SK-N-SH (cell line): ENCODE measurements at regions not wholly inside any gene's neighbourhood (a gene's known extent, or its start where the extent isn't known, plus 50 kb on each side); places are given as distances from the start of the nearest gene placed in this dataset.

ENCODE experiments used
- CTCF ChIA-PET: fragments of 300-600, 350-600 bp; formaldehyde crosslinking; extraction: SDS; loops from one replicate; lab custom pipeline; 2021; lab: Yijun Ruan, JAX
- POLR2A ChIA-PET: fragments of 350-600 bp; sonication (Branson Sonifier 250); formaldehyde crosslinking; extraction: SDS; loops from one replicate; lab custom pipeline; 2020; ENCODE audit warnings: antibody characterized with exemption, inconsistent platforms; lab: Yijun Ruan, JAX
- DNase-seq: peaks from one replicate; pipeline ENCODE4 v3.0.0; 2012
- H2AFZ ChIP-seq: fragments of 200-600 bp; sonication (generic); 2 replicates; pipeline ENCODE4 v1.8.1; 2016; ENCODE audit warnings: antibody characterized with exemption, mild to moderate bottlenecking, low read depth
- H3F3A ChIP-seq: fragments of 200-600 bp; sonication (generic); replicated peaks from 2 replicates; pipeline ENCODE3; 2016; ENCODE audit warnings: antibody characterized with exemption, mild to moderate bottlenecking; ENCODE audit not compliant: insufficient read depth
- H3K27ac ChIP-seq, 2 experiments: fragments of 200-500 bp in 1 of 2; fragments of 200-600 bp in 1 of 2; sonication (Bioruptor generic) in 1 of 2; sonication (generic), shearing (Covaris generic) in 1 of 2; 2 replicates each; pipeline versions ENCODE4 v1.5.1 to v1.6.1; 2014 to 2016; ENCODE audit warnings: low read depth in 2 of 2, inconsistent platforms in 1 of 2, low read length in 1 of 2, mild to moderate bottlenecking in 1 of 2, mixed read lengths in 1 of 2
- H3K27me3 ChIP-seq: fragments of 200-600 bp; sonication (generic), shearing (Covaris generic); 2 replicates; pipeline ENCODE4 v1.6.1; 2016; ENCODE audit warnings: mixed run types; ENCODE audit not compliant: insufficient read depth
- H3K36me3 ChIP-seq, 2 experiments: fragments of 200-500 bp in 1 of 2; fragments of 200-600 bp in 1 of 2; sonication (Bioruptor generic) in 1 of 2; sonication (generic) in 1 of 2; replicated peaks in 1 of 2; 2 replicates each; pipeline versions ENCODE3 to v1.5.1; 2014 to 2016; ENCODE audit warnings: low read length in 1 of 2, mild to moderate bottlenecking in 1 of 2; ENCODE audit not compliant: insufficient read depth in 2 of 2, control insufficient read depth in 1 of 2
- H3K4me1 ChIP-seq, 2 experiments: fragments of 200-500 bp in 1 of 2; fragments of 200-600 bp in 1 of 2; sonication (Bioruptor generic) in 1 of 2; sonication (generic), shearing (Covaris generic) in 1 of 2; 2 replicates each; pipeline versions ENCODE4 v1.5.1 to v1.6.1; 2014 to 2016; ENCODE audit warnings: low read depth in 1 of 2, low read length in 1 of 2, mixed run types in 1 of 2; ENCODE audit not compliant: insufficient read depth in 2 of 2, control insufficient read depth in 1 of 2
- H3K4me2 ChIP-seq: fragments of 200-600 bp; sonication (generic), shearing (Covaris generic); 2 replicates; pipeline ENCODE4 v1.6.1; 2017; ENCODE audit warnings: mixed run types
- H3K4me3 ChIP-seq, 2 experiments: fragments of 200-500 bp in 1 of 2; fragments of 200-600 bp in 1 of 2; sonication (Bioruptor generic) in 1 of 2; sonication (generic), shearing (Covaris generic) in 1 of 2; 2 replicates each; pipeline versions ENCODE4 v1.5.1 to v1.8.1; 2014 to 2016; ENCODE audit warnings: low read depth in 2 of 2, inconsistent platforms in 1 of 2, low read length in 1 of 2, mild to moderate bottlenecking in 1 of 2, mixed read lengths in 1 of 2, moderate library complexity in 1 of 2
- H3K79me2 ChIP-seq: fragments of 200-600 bp; sonication (generic); 2 replicates; pipeline ENCODE4 v1.8.1; 2017; ENCODE audit warnings: mild to moderate bottlenecking; ENCODE audit not compliant: insufficient read depth
- H3K9ac ChIP-seq: fragments of 200-600 bp; sonication (generic); 2 replicates; pipeline ENCODE4 v1.6.1; 2017; ENCODE audit warnings: mixed run types
- H3K9me2 ChIP-seq: fragments of 200-600 bp; sonication (generic); 2 replicates; pipeline ENCODE4 v1.6.1; 2017; ENCODE audit warnings: mixed run types
- H3K9me3 ChIP-seq: fragments of 200-600 bp; sonication (generic); 2 replicates; pipeline ENCODE4 v1.6.1; 2017; ENCODE audit warnings: mixed run types, mild to moderate bottlenecking, moderate library complexity
- H4K20me1 ChIP-seq: fragments of 200-600 bp; sonication (generic); 2 replicates; pipeline ENCODE4 v1.6.1; 2017; ENCODE audit warnings: mild to moderate bottlenecking, mixed run types; ENCODE audit not compliant: insufficient read depth
- EP300 ChIP-seq, 2 experiments: IDR thresholded peaks; 2 replicates each; pipeline versions ENCODE4 v1.4.0 to v1.6.1; 2012; ENCODE audit warnings: borderline replicate concordance in 1 of 2, low read depth in 1 of 2, low read length in 1 of 2
- FOXM1 ChIP-seq: IDR thresholded peaks from 2 replicates; pipeline ENCODE4 v1.4.0; 2012; ENCODE audit warnings: low read depth, mild to moderate bottlenecking
- JUND ChIP-seq: IDR thresholded peaks from 2 replicates; pipeline ENCODE4 v1.4.0; 2012
- MEF2A ChIP-seq: IDR thresholded peaks from 2 replicates; pipeline ENCODE4 v1.4.0; 2012; ENCODE audit warnings: low read depth, borderline replicate concordance
- MXI1 ChIP-seq: IDR thresholded peaks from 2 replicates; pipeline ENCODE4 v1.6.1; 2012; ENCODE audit warnings: mild to moderate bottlenecking, low read depth, low read length, improper control_type of control experiment
- NRF1 ChIP-seq: IDR thresholded peaks from 2 replicates; pipeline ENCODE4 v1.6.1; 2012; ENCODE audit warnings: low read depth, mild to moderate bottlenecking, low read length
- POLR2AphosphoS5 ChIP-seq: IDR thresholded peaks from 2 replicates; pipeline ENCODE4 v1.6.1; 2012; ENCODE audit warnings: low read depth, low read length
- RAD21 ChIP-seq: IDR thresholded peaks from 2 replicates; pipeline ENCODE4 v1.6.1; 2012; ENCODE audit warnings: mild to moderate bottlenecking, low read length
- RXRA ChIP-seq: IDR thresholded peaks from 2 replicates; pipeline ENCODE4 v1.4.0; 2012; ENCODE audit warnings: low read depth, mild to moderate bottlenecking, borderline replicate concordance
- SIN3A ChIP-seq: IDR thresholded peaks from 2 replicates; pipeline ENCODE4 v1.6.1; 2012; ENCODE audit warnings: low read depth, mild to moderate bottlenecking, low read length, moderate library complexity, borderline replicate concordance
- WGBS: methylation state at CpG from one replicate; pipeline ENCODE4 v1.1.6; 2017; ENCODE audit warnings: low lambda C conversion rate; 5-methylcytosine and 5-hydroxymethylcytosine counted together
- TF ChIP-seq, protein P1 (sequence below): fragments of 150-350 bp; IDR thresholded peaks from 2 replicates; pipeline ENCODE4 v1.6.1; 2016; ENCODE audit warnings: mild to moderate bottlenecking, low read depth, low read length
- TF ChIP-seq, protein P2 (sequence below): IDR thresholded peaks from 2 replicates; pipeline ENCODE4 v1.4.0; 2012; ENCODE audit warnings: low read depth
- TF ChIP-seq, protein P3 (sequence below): IDR thresholded peaks from 2 replicates; pipeline ENCODE4 v1.4.0; 2012; ENCODE audit warnings: low read depth, borderline replicate concordance
- TF ChIP-seq, protein P4 (sequence below): IDR thresholded peaks from 2 replicates; pipeline ENCODE4 v1.6.1; 2012; ENCODE audit warnings: mild to moderate bottlenecking, low read depth, low read length, moderate library complexity

DNA sequence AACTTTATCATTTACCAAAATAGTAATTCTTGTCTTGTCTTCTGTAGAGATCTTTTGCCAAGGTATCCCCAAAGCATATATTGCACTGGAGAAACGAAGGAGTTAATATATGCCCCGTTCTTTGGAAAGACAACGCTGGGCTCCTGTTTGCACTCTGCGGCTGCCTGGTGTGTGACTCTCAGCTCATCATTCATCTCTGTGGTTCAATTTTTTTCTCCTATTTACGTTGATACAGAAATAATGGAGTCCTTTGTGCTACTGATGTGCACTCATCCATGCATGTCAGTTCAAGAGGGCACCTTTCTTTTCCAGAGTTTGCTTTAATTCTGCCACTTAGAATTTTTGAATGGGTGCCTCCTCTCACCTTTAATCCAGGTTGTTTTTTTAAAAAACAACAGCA is 655.5 kb downstream of the DCDC2C start:
- CTCF ChIA-PET: no interaction called here
- Histone ChIP-seq H3K27ac (no peak overlapping the region), H3K27me3 (no peaks in the 10 kb centered on the region), H3K4me1 (no peaks in the 10 kb centered on the region; a peak in 1 of 4 replicates), H3K9ac (no peak overlapping the region), H4K20me1 (no peaks in the 10 kb centered on the region), H3K4me2 (no peak overlapping the region), H3K9me2 (no peaks in the 10 kb centered on the region), H3K79me2 (no peaks in the 10 kb centered on the region), H3K4me3 (no peak overlapping the region), H3K9me3 (peaks cover 7% of the 10 kb centered on the region; the same call in 1 of the 2 replicates), H3F3A (no peaks in the 10 kb centered on the region), H3K36me3 (no peaks in the 10 kb centered on the region), H2AFZ (no peak overlapping the region)
- POLR2A ChIA-PET: no interaction called here
- no peak for DNase-seq
- TF ChIP-seq RAD21 (no peak), FOXM1 (no peak), EP300 (IDR thresholded peaks at IDR 0.05; ENCODE audit: borderline replicate concordance in 1 of 2, low read depth in 1 of 2, low read length in 1 of 2) (no peak), POLR2AphosphoS5 (no peak), JUND (no peak), MXI1 (no peak), RXRA (no peak), SIN3A (no peak), MEF2A (no peak)
- TF ChIP-seq, protein P1, sequence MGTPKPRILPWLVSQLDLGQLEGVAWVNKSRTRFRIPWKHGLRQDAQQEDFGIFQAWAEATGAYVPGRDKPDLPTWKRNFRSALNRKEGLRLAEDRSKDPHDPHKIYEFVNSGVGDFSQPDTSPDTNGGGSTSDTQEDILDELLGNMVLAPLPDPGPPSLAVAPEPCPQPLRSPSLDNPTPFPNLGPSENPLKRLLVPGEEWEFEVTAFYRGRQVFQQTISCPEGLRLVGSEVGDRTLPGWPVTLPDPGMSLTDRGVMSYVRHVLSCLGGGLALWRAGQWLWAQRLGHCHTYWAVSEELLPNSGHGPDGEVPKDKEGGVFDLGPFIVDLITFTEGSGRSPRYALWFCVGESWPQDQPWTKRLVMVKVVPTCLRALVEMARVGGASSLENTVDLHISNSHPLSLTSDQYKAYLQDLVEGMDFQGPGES: no peak
- TF ChIP-seq, protein P2, sequence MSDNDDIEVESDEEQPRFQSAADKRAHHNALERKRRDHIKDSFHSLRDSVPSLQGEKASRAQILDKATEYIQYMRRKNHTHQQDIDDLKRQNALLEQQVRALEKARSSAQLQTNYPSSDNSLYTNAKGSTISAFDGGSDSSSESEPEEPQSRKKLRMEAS: no peak
- TF ChIP-seq, protein P3, sequence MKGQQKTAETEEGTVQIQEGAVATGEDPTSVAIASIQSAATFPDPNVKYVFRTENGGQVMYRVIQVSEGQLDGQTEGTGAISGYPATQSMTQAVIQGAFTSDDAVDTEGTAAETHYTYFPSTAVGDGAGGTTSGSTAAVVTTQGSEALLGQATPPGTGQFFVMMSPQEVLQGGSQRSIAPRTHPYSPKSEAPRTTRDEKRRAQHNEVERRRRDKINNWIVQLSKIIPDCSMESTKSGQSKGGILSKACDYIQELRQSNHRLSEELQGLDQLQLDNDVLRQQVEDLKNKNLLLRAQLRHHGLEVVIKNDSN: no peak
- TF ChIP-seq, protein P4, sequence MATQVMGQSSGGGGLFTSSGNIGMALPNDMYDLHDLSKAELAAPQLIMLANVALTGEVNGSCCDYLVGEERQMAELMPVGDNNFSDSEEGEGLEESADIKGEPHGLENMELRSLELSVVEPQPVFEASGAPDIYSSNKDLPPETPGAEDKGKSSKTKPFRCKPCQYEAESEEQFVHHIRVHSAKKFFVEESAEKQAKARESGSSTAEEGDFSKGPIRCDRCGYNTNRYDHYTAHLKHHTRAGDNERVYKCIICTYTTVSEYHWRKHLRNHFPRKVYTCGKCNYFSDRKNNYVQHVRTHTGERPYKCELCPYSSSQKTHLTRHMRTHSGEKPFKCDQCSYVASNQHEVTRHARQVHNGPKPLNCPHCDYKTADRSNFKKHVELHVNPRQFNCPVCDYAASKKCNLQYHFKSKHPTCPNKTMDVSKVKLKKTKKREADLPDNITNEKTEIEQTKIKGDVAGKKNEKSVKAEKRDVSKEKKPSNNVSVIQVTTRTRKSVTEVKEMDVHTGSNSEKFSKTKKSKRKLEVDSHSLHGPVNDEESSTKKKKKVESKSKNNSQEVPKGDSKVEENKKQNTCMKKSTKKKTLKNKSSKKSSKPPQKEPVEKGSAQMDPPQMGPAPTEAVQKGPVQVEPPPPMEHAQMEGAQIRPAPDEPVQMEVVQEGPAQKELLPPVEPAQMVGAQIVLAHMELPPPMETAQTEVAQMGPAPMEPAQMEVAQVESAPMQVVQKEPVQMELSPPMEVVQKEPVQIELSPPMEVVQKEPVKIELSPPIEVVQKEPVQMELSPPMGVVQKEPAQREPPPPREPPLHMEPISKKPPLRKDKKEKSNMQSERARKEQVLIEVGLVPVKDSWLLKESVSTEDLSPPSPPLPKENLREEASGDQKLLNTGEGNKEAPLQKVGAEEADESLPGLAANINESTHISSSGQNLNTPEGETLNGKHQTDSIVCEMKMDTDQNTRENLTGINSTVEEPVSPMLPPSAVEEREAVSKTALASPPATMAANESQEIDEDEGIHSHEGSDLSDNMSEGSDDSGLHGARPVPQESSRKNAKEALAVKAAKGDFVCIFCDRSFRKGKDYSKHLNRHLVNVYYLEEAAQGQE: no peak
- 30% methylated on average over 5 of the region's 5 CpGs for WGBS

DNA sequence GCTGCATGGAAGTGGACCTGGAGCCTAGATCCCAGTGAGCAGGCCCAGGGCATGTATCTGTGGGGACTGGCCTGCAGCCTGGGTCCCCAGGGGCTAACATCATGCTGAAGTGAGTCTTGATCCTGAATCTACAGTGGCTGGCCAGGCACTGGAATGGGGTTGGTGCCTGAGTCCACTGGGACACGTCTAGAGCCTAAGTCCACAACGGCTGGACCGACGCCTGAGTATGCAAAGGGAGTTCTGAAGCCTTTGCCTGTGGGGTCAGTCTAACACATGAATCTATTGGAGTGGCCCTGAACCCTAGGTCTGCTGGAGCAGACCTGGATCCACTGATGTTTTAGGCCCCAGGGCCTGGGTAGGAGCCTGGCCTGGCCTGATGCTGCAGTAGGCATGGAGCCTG is 665.5 kb downstream of the DCDC2C start:
- H3K4me2 ChIP-seq: no peak overlapping the region
- H3K79me2 ChIP-seq: no peaks in the 10 kb centered on the region
- no peak for DNase-seq
- H3K4me3 ChIP-seq: no peak overlapping the region
- no peak overlapping the region for H3K27ac ChIP-seq
- H2AFZ ChIP-seq: no peak overlapping the region
- ChIA-PET CTCF (no interaction called here), POLR2A (no interaction called here)
- 29% methylated on average over 4 of the region's 4 CpGs for WGBS
- no peaks in the 10 kb centered on the region for H4K20me1 ChIP-seq
- H3K9me2 ChIP-seq: no peaks in the 10 kb centered on the region
- peaks cover 23% of the 10 kb centered on the region for H3K9me3 ChIP-seq
- H3K27me3 ChIP-seq: no peaks in the 10 kb centered on the region
- H3F3A ChIP-seq: no peaks in the 10 kb centered on the region
- no peaks in the 10 kb centered on the region for H3K4me1 ChIP-seq
- no peaks in the 10 kb centered on the region for H3K36me3 ChIP-seq
- no peak overlapping the region for H3K9ac ChIP-seq
- TF ChIP-seq NRF1: no peak
- TF ChIP-seq, protein P3: no peak
